Calu3 (cell line): ENCODE measurements at regions not wholly inside any gene's neighbourhood (a gene's known extent, or its start where the extent isn't known, plus 50 kb on each side); places are given as distances from the start of the nearest gene placed in this dataset.

Experiments used
- BruUV-seq: library from RNA; stranded (reverse); fragments of 400-500 nt; replicated peaks from 2 replicates; lab custom pipeline; 2021; lab: Mats Ljungman, UMichigan
- CTCF ChIA-PET: fragments of 300-600 bp; sonication (Branson Sonifier 250); formaldehyde crosslinking; loops from one replicate; lab custom pipeline; 2022; ENCODE audit warnings: antibody characterized with exemption; lab: Charles Lee
- DNase-seq: peaks from one replicate; pipeline ENCODE4 v3.0.0; 2022
- H3K27ac Mint-ChIP-seq: one replicate; pipeline ENCODE4 v1.8.0; 2022; ENCODE audit warnings: mixed read lengths; ENCODE audit not compliant: unreplicated experiment
- H3K27me3 Mint-ChIP-seq: one replicate; pipeline ENCODE4 v1.8.0; 2022; ENCODE audit warnings: mixed read lengths; ENCODE audit not compliant: unreplicated experiment
- H3K36me3 Mint-ChIP-seq: one replicate; pipeline ENCODE4 v1.8.0; 2022; ENCODE audit warnings: mild to moderate bottlenecking, moderate library complexity, mixed read lengths; ENCODE audit not compliant: insufficient read depth, unreplicated experiment
- H3K4me1 Mint-ChIP-seq: one replicate; pipeline ENCODE4 v1.8.0; 2022; ENCODE audit warnings: mild to moderate bottlenecking, low read depth, mixed read lengths; ENCODE audit not compliant: unreplicated experiment
- H3K4me3 Mint-ChIP-seq: one replicate; pipeline ENCODE4 v1.8.0; 2022; ENCODE audit warnings: mild to moderate bottlenecking, low read depth, moderate library complexity, mixed read lengths; ENCODE audit not compliant: unreplicated experiment
- H3K9me3 Mint-ChIP-seq: one replicate; pipeline ENCODE4 v1.8.0; 2022; ENCODE audit warnings: low read depth, mixed read lengths; ENCODE audit not compliant: unreplicated experiment
- intact Hi-C: fragments of 100-400 bp; cut with micrococcal nuclease; formaldehyde crosslinking; loops from one replicate; pipeline ENCODE4 v1.10.0; 2022; ENCODE audit not compliant: unreplicated experiment
- TF ChIP-seq, protein P1 (sequence below): fragments of 200-600 bp; IDR thresholded peaks from one replicate; pipeline ENCODE4 v1.8.0; 2022; ENCODE audit warnings: antibody characterized with exemption; ENCODE audit not compliant: unreplicated experiment

DNA sequence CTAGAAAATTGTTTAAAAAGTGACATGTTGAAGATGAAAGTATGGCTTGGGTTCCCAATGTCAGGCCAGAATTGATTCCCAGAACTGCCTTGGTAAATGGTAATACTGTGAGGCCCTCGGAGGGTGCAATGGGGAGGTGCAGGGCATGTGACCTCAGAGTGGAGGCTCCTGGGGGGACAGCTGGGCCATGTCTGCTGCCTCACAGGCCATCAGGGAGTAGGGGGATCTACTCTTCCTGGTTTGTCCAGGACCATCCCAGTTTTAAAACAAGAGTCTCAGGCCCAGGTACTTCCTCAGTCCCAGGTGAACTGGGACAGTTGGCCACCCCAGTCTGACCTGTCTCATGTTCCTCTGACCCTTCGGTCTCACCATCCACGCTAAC, 55.3 kb upstream of the SNX9 start:
- peaks cover 3% of the 10 kb centered on the region for H3K27me3 Mint-ChIP-seq
- intact Hi-C loops, result no loop called here
- H3K4me3 Mint-ChIP-seq, result no peak overlapping the region
- BruUV-seq, result no TSS peak
- no peak overlapping the region for H3K27ac Mint-ChIP-seq
- TF ChIP-seq, protein P1, sequence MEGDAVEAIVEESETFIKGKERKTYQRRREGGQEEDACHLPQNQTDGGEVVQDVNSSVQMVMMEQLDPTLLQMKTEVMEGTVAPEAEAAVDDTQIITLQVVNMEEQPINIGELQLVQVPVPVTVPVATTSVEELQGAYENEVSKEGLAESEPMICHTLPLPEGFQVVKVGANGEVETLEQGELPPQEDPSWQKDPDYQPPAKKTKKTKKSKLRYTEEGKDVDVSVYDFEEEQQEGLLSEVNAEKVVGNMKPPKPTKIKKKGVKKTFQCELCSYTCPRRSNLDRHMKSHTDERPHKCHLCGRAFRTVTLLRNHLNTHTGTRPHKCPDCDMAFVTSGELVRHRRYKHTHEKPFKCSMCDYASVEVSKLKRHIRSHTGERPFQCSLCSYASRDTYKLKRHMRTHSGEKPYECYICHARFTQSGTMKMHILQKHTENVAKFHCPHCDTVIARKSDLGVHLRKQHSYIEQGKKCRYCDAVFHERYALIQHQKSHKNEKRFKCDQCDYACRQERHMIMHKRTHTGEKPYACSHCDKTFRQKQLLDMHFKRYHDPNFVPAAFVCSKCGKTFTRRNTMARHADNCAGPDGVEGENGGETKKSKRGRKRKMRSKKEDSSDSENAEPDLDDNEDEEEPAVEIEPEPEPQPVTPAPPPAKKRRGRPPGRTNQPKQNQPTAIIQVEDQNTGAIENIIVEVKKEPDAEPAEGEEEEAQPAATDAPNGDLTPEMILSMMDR, result no peak
- CTCF ChIA-PET, result no interaction called here
- no peaks in the 10 kb centered on the region for H3K9me3 Mint-ChIP-seq
- peaks cover 21% of the 10 kb centered on the region for H3K36me3 Mint-ChIP-seq
- H3K4me1 Mint-ChIP-seq, result peaks cover 30% of the 10 kb centered on the region
- DNase-seq, result no peak

DNA sequence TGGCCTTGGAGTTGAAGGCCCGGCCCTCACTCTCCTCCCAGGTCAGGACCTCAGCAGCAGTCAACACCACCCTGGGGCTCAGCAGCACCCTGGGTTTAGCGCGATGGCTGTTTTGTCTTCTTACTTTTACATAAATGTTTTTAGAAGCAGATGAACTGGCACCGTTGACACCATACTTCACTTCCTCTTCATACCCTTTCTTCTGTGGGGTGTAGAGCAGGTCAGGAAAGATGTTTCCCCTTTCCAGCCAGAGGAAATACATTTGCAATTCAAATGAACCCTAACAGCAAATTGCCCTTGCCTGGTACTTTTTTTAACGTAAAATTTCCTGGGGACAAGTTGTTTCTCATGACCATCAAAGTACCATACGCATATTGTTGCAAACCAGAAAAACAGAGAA, 54.7 kb upstream of the SNX9 start:
- no TSS peak for BruUV-seq
- Mint-ChIP-seq H3K9me3 (no peaks in the 10 kb centered on the region), H3K27me3 (peaks cover 8% of the 10 kb centered on the region), H3K27ac (no peak overlapping the region), H3K4me1 (peaks cover 25% of the 10 kb centered on the region), H3K4me3 (no peak overlapping the region), H3K36me3 (peaks cover 16% of the 10 kb centered on the region)
- CTCF ChIA-PET, result no interaction called here
- intact Hi-C loops, result no loop called here
- TF ChIP-seq, protein P1, result no peak
- DNase-seq, result no peak

DNA sequence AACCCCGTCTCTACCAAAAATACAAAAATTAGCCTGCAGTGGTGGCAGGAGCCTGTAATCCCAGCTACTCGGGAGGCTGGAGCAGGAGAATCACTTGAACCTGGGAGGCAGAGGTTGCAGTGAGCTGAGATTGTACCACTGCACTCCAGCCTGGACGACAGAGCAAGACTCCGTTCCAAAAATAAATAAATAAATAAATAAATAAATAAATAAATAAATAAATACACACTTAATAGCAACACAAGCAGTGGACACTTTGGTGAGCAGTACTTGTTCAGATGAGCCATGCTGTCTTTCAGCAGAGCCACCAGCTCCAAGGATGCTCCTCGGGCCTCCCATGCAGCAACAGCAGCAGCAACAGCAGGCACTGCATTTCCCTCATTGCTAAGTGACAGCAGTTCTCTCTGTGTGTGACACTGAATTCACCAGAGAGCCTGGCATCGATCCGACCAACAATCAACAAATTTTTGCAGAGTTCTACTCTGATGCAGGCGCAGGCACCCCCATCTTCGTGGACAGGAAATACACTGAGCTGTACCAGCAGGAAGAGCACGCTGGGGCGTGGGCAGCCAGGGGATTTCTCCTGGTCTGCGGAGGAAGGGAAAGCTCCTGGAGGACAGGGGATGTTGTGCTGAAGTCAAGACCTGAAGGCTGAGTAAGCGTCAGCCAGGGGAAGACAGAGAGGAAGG, 54.0 kb upstream of the SNX9 start:
- TF ChIP-seq, protein P1, result no peak
- intact Hi-C loops, result no loop called here

DNA sequence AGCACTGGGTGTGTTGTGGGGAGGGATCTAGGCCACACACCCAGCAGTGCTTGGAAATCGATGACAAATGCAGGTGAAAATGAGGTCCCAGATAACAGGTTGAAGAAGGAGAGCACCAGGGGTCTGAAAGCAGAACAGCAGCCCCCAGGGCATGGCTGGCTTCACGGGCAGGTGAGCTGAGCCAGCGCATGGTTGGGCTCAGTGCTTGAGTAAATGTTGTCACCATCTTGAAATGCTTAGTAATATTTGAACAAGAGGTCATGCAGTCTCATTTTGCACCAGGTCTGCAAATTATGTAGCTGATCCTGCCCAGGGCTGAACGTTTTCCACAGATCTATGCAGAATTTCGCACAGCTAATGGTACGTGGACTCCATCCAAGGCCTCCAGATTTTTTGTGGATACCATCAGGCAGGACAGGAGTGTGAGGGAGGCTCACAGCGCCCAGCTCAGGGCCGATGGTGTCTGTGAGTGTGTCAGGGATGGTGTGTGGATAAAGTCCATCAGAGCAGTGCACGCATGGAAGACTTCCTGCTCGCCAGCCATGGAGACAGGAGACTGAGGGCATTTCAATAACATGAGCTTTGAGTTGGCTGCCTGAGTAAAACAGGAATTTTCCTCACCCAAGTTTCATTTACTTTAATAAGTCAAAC, 53.1 kb upstream of the SNX9 start:
- TF ChIP-seq, protein P1, result no peak
- no peak for DNase-seq
- intact Hi-C loops, result no loop called here
- H3K4me1 Mint-ChIP-seq, result peaks cover 14% of the 10 kb centered on the region
- peak overlapping the region; percentile 53 for H3K27ac Mint-ChIP-seq
- no peak overlapping the region for H3K4me3 Mint-ChIP-seq
- no peaks in the 10 kb centered on the region for H3K9me3 Mint-ChIP-seq
- H3K36me3 Mint-ChIP-seq, result peaks cover under 1% of the 10 kb centered on the region
- CTCF ChIA-PET, result no interaction called here
- H3K27me3 Mint-ChIP-seq, result peaks cover 21% of the 10 kb centered on the region
- BruUV-seq, result no TSS peak

More for the DNA sequence above, 54.0 kb upstream of the SNX9 start:
- Mint-ChIP-seq H3K27ac (peak overlapping the region; percentile 53), H3K27me3 (peaks cover 15% of the 10 kb centered on the region), H3K36me3 (peaks cover 10% of the 10 kb centered on the region), H3K4me1 (peaks cover 22% of the 10 kb centered on the region), H3K4me3 (no peak overlapping the region), H3K9me3 (no peaks in the 10 kb centered on the region)
- no peak for DNase-seq
- no TSS peak for BruUV-seq
- CTCF ChIA-PET, result no interaction called here
